HG02623 (cell line): ENCODE measurements at regions not wholly inside any gene's neighbourhood (a gene's known extent, or its start where the extent isn't known, plus 50 kb on each side); places are given as distances from the start of the nearest gene placed in this dataset.

Source experiments
- ATAC-seq: cut with Tn5 transposase; IDR thresholded peaks from one replicate; pipeline ENCODE4 v1.9.1; 2021; ENCODE audit warnings: moderate library complexity; ENCODE audit not compliant: unreplicated experiment

- ATAC-seq, result no peak
Observed at GRCh38 chr2:15835991-15836688, 104.2 kb upstream of the MYCN start.

GRCh38 chr2:15836689-15837610 is 103.4 kb upstream of the MYCN start:
- ATAC-seq, result no peak

DNA sequence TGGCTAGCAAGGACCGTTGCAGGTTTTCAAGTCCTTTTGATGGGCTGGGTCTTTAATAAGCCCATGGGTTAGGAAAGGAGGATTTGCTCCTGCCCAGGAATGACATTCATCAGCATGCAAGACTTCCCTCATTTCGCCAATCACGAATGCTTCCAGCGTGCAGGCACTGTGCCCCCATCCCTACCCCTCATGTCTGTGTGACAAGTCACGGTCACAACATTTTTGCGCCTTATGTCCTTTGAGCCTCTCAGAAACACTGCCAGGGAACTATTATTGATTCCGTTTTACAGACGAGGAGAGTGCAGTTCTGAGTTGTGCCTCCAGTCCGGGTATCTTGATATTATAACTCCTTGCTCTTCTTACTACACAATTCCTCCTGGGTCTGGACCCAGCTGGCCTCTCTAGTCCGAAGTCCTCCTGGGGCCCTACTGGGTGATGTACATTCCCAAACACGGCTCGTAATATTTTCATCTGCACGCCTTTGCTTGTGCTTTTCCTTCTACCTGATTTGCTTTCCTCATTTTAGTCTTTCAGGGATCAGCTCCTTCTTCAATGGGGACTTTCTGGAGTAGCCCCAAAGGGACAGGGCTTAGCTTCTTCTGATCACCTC is 101.8 kb upstream of the MYCN start:
- ATAC-seq, result no peak

DNA sequence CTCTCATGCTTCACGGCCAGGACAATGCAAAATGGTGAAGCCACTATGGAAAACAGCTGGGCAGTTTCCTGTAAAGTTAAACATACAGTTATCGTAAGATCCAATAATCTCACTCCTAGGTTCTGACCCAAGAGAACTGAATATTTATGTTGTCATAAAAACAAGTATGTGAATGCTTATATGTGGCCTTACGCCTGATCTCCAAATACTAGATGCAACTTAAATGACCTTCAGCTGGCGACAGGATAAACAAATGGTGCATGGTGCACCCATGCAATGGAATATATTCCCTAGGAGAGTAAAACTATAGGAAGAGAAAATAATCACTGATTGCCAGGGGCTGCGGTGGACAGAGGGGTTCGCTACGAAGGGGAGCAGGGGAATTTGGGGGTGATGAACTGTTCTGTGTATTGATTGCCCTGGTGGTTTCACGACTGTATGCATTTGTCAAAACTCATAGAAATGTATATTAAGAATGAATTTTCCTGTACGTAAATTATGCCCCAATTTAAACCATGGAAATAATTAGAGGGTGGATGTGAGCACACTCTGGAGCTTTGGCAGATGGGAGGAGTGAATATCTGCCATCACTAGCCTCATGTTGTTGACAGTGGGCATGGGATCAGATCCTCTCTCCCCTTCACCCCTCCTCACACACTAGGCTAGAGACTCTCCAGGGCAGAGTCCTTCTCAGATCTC is 100.8 kb upstream of the MYCN start:
- ATAC-seq, result no peak

DNA sequence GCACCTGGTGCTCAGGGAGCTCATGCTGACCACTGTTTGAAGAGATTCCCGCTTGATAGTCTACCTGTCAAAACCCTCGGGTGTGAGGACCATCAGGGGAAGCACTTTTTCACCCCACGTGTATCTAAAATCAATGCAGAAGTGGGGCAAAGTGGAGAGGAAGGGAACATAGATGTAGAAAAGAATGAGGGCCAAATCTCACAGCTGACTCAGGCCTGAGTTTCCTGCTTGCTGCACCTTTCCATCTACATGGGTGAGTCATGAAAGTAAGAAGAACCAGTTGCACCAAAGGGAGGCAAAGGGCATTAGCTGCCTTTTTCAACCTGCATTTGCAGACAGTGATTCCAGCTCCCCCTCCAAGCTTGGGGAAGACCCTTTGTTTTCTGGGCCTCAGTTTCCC is 100.2 kb upstream of the MYCN start:
- ATAC-seq, result no peak

DNA sequence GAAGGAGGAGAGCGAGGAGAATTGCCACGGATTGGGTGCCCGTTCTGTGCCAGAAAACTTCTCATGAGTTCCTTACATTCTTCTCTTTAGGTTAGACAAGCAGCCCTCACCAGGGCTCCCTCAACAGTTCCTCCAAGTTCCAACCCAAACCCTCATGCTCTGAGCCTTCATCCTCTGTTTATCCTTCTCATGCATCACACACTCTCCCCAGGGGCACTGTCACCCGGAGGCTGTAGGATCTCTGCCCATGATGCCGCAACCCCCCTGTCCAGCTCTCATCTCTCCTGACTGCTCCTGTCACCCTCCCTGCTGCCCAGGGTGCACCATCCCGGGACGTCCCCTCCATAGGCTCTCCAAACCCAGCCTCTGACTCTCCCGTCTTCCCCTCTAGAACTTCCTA is 99.4 kb upstream of the MYCN start:
- no peak for ATAC-seq

DNA sequence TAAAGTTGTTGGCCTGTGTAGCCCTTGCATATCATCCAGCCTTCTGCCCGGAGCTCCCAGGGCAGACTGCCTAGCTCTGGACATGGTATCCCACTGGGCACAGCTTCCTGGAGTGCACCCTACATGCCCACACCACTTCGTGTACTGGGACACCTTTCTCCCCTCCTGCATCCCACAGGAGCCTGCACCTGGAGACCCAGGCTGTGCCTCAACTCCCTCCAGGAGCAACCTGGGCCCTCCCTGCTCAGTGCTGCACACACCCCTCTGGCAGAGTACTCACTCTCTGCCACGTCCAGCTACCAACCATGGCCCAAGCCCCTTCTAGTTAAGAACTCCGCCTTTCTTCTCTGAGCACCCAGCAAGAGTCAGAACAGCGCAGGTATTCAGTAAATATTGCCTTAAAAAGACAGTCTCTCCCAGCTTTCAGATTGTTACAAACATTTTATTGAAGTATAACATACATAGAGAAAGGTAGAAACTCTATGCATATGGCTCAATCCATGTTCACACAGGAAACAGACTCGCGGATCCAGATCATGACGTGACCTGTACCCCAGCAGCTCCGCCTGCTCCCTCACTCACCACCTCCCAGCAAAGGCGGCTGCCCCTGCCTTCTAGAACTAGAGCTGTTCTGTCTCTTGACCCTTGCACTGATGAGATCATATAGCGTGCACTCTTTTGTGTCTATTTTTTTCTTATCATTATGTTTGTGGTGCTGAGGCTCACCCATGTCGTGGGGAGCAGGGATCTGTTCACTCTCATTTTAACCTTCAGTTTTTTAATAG is 98.4 kb upstream of the MYCN start:
- no peak for ATAC-seq

GRCh38 chr2:15842758-15843666 is 97.3 kb upstream of the MYCN start:
- no peak for ATAC-seq

GRCh38 chr2:15844211-15844801 is 96.0 kb upstream of the MYCN start:
- no peak for ATAC-seq

DNA sequence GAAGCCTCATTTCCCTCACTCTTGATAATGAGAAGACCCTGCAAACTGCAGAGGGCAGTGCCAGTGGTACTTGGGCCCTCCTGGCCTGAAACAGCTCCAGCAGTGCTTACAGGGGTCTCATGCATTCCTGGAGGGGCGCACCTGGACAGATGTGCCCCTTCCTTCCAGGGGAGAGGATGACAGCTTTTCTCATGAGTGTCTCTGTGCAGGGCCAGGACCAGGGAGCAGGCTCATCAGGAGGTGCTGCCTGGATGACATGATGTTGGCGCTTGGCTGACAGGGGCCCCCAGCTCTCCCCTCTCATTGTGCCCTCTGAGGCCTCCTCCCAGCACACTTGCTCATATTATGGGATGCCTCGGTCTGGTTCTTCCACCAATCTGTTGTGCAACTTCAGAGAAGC is 95.1 kb upstream of the MYCN start:
- ATAC-seq, result no peak

DNA sequence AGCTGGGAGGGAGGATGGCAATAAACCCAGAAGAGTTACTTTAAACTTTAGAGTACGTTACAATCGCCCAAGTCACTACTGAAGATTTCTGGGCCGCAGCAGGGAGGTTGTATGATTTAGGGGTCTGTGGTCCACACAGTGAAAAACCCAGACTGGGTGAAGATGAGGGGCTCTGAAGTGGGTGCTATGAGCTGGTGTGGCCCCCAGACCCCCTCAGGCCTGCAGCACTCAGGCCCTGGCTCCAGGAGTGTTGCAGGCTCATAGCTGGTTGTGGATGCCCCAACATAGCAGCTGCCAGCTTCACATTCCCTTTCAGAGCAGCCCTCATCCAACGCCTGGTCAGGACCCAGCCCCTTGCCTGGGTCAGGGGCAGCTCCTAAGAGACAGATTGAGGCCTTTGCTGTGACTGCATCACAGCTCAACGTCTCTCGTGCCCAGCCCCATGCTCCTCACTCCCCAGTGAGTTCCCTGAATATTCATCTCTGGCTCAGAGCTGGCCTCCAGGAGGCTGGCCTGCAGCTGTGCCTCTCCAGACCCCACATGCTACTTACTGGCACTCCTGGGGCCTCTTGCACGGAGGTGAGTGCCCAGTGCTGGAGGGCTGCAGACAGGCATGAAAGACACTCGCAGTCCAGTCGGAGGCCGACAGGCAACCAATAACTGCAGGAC is 94.5 kb upstream of the MYCN start:
- ATAC-seq, result no peak

DNA sequence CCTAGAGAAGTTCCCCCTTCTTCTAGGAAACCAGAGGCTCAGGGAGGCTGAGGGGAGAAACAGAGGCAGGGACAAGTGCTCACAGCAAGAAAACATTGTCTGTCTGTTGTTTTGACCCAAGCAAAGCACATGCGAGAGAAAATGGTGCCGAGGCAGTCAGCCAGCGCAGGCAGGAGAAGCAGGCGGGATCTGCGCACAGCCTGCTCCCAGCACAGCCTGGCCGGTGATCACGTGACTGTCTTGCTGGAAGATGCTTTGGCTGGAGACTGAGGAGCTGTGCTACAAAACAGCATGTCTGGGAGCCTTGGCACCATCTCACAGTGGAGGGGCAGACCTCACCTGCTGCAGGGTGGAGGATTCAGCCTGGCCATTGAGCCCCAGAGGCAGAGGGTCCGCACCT is 93.7 kb upstream of the MYCN start:
- ATAC-seq, result no peak

GRCh38 chr2:15850534-15850933 is 89.8 kb upstream of the MYCN start:
- no peak for ATAC-seq

GRCh38 chr2:15851076-15851693 is 89.2 kb upstream of the MYCN start:
- no peak for ATAC-seq

- no peak for ATAC-seq
Observed at GRCh38 chr2:15852811-15853210, 87.5 kb upstream of the MYCN start.

DNA sequence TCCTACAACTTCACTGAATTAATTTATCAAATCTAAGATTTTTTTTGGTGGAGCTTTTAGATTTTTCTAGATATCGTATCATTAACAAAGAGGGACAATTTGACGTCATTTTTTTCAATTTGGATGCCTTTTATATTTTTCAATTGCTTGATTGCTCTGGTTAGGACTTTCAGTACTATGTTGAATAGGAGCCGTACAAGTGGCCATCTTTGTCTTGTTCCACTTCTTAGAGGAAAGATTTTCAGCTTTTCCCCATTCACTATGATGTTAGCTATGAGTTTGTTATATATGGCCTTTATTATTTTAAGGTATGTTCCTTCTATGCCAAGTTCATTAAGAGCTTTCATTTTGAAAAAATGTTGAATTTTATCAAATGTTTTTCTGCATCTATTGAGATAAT is 86.4 kb upstream of the MYCN start:
- ATAC-seq, result no peak

GRCh38 chr2:15855766-15856260 is 84.5 kb upstream of the MYCN start:
- ATAC-seq, result no peak

- no peak for ATAC-seq
Observed at GRCh38 chr2:15856318-15856717, 84.0 kb upstream of the MYCN start.
